ENCODE measurements at regions not wholly inside any gene's neighbourhood (a gene's known extent, or its start where the extent isn't known, plus 50 kb on each side); places are given as distances from the start of the nearest gene placed in this dataset.
"Not testable (repeated sequence)": the region's sequence is repeated elsewhere in the genome, so short reads cannot be mapped to it uniquely, and the experiment has no call there.

DNA sequence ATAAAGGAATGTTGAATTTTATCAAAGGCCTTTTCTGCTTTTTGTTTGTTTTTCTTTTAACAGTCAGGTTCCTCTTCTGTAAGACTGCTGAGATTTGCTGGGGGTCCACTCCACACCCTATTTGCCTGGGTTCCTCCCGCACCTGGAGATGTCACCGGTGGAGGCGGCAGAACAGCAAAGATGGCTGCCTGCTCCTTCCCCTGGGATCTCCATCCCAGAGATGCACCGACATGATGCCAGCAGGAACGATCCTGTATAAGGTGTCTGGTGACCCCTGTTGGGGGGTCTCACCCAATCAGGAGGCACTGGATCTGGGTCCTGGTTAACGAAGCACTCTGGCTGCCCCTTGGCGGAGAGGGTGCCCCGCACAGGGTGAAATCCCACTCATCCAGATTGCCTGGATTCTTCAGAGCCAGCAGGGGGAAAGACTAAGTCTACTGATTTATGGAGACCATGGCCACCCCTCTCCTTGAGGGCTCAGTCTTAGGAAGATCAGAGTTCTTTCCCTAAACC is 244.0 kb upstream of the MDGA2 start:
- no peaks in the 10 kb centered on the region for H3K36me3 Mint-ChIP-seq
- peak overlapping the region; percentile 60 for H2AFZ ChIP-seq (replicated peaks)
- TF ChIP-seq EZH2 (IDR thresholded peaks at IDR 0.05) (no peak), EZH2phosphoT487 (IDR thresholded peaks at IDR 0.05) (no peak)
- TF ChIP-seq, protein P1, sequence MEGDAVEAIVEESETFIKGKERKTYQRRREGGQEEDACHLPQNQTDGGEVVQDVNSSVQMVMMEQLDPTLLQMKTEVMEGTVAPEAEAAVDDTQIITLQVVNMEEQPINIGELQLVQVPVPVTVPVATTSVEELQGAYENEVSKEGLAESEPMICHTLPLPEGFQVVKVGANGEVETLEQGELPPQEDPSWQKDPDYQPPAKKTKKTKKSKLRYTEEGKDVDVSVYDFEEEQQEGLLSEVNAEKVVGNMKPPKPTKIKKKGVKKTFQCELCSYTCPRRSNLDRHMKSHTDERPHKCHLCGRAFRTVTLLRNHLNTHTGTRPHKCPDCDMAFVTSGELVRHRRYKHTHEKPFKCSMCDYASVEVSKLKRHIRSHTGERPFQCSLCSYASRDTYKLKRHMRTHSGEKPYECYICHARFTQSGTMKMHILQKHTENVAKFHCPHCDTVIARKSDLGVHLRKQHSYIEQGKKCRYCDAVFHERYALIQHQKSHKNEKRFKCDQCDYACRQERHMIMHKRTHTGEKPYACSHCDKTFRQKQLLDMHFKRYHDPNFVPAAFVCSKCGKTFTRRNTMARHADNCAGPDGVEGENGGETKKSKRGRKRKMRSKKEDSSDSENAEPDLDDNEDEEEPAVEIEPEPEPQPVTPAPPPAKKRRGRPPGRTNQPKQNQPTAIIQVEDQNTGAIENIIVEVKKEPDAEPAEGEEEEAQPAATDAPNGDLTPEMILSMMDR (IDR thresholded peaks at IDR 0.05): no peak

DNA sequence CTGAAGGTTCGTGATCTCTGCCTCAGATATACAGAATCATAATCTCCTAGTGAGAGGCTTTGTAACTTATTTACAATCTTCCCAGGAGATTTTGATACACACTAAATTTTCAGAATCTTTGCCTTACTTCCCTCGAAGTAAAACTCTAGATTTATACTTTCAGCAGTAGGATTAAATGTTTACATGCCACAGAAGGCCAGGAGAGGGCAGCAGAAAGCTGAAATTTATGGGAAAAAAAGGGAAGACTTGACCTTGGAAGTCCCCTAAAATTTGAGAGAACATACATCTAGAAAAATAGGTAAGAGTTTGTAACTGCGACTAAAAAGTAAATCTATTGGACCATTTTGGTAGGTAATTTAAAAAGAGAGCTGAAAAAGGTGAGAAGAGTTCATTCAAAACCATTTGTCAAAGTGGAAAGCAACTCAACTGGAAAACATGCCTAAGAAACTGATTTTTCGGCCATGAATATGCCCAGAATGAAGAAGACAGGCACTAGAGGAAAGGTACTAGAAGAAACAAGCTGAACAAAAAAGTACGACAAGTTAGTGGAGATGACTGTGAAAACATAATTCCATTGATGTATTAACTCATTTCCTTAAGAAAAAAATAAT is 242.0 kb upstream of the MDGA2 start:
- Histone ChIP-seq H4K20me1 (ENCODE audit: low read depth) (no peaks in the 10 kb centered on the region), H3K27me3 (no peaks in the 10 kb centered on the region), H3K9me3 (ENCODE audit: low read depth) (no peaks in the 10 kb centered on the region), H3K4me3 (no peak overlapping the region), H3K4me2 (no peak overlapping the region), H3F3A (ENCODE audit: low read depth) (no peaks in the 10 kb centered on the region), H3K36me3 (no peaks in the 10 kb centered on the region), H3K79me2 (ENCODE audit: low read depth) (no peaks in the 10 kb centered on the region), H2AFZ (replicated peaks) (no peak overlapping the region), H3K27ac (no peak overlapping the region), H3K9ac (no peak overlapping the region), H3K4me1 (no peaks in the 10 kb centered on the region)
- peak; percentile 34 for DNase-seq (ENCODE audit: low spot score)
- Mint-ChIP-seq H3K27ac (no peak overlapping the region), H3K4me3 (no peak overlapping the region), H3K27me3 (ENCODE audit: insufficient read depth, low read depth) (no peaks in the 10 kb centered on the region), H3K4me1 (no peaks in the 10 kb centered on the region), H3K36me3 (no peaks in the 10 kb centered on the region), H3K9me3 (no peaks in the 10 kb centered on the region)
- no peak for TF ChIP-seq EZH2phosphoT487 (IDR thresholded peaks at IDR 0.05)
- no peak for TF ChIP-seq EZH2 (IDR thresholded peaks at IDR 0.05)
- TF ChIP-seq, protein P1 (IDR thresholded peaks at IDR 0.05): peak; percentile 87

More for the DNA sequence above, 244.0 kb upstream of the MDGA2 start:
- Histone ChIP-seq H3K9ac (no peak overlapping the region), H3K36me3 (no peaks in the 10 kb centered on the region), H3K4me2 (no peak overlapping the region), H3K9me3 (ENCODE audit: low read depth) (no peaks in the 10 kb centered on the region), H3K27me3 (no peaks in the 10 kb centered on the region), H3F3A (ENCODE audit: low read depth) (no peaks in the 10 kb centered on the region), H3K4me1 (no peaks in the 10 kb centered on the region), H3K79me2 (ENCODE audit: low read depth) (no peaks in the 10 kb centered on the region), H3K27ac (no peak overlapping the region), H3K4me3 (no peak overlapping the region), H4K20me1 (ENCODE audit: low read depth) (no peaks in the 10 kb centered on the region)
- no peaks in the 10 kb centered on the region for H3K27me3 Mint-ChIP-seq (ENCODE audit: insufficient read depth, low read depth)
- DNase-seq (ENCODE audit: low spot score): no peak
- H3K27ac Mint-ChIP-seq: no peak overlapping the region
- no peaks in the 10 kb centered on the region for H3K4me1 Mint-ChIP-seq
- H3K4me3 Mint-ChIP-seq: no peak overlapping the region
- H3K9me3 Mint-ChIP-seq: peaks cover 5% of the 10 kb centered on the region

DNA sequence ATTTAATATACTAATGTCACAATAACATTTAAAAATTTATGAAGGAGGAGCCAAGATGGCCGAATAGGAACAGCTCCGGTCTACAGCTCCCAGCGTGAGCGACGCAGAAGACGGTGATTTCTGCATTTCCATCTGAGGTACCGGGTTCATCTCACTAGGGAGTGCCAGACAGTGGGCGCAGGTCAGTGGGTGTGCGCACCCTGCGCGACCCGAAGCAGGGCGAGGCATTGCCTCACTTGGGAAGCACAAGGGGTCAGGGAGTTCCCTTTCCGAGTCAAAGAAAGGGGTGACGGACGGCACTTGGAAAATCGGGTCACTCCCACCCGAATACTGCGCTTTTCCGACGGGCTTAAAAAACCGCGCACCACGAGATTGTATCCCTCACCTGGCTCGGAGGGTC is 225.7 kb upstream of the MDGA2 start:
- H3K27ac Mint-ChIP-seq; DNase-seq (ENCODE audit: low spot score); H3K27ac ChIP-seq; H3K27me3 ChIP-seq; H3K9me3 ChIP-seq (ENCODE audit: low read depth); H3K36me3 Mint-ChIP-seq; H3F3A ChIP-seq (ENCODE audit: low read depth); H3K36me3 ChIP-seq; H3K4me1 ChIP-seq; H3K9ac ChIP-seq; H2AFZ ChIP-seq (replicated peaks); H3K9me3 Mint-ChIP-seq; H4K20me1 ChIP-seq (ENCODE audit: low read depth); H3K4me1 Mint-ChIP-seq; H3K27me3 Mint-ChIP-seq (ENCODE audit: insufficient read depth, low read depth); H3K4me2 ChIP-seq; H3K79me2 ChIP-seq (ENCODE audit: low read depth): not testable (repeated sequence)
- H3K4me3 ChIP-seq: peak overlapping the region; percentile 16
- H3K4me3 Mint-ChIP-seq: peak overlapping the region; percentile 55

DNA sequence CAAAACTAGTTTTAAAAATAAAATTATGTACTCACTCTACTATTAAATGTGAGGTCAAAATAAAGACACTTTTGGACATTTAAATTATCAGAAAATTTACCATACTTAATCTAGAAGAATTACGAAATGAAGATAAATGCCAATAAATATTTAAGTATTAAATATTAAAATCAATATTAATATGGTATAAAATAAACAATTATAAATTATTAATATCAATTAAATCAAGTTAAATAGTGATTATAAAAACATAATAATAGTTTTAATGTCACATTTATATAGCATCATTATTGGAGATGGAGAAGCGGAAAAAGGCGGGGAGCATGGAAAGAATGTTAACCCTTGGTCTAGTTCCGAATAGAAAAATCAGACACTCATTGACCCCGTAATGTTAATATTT is 224.3 kb upstream of the MDGA2 start:
- no peak overlapping the region for H2AFZ ChIP-seq (replicated peaks)
- peaks cover 4% of the 10 kb centered on the region for H3K27me3 Mint-ChIP-seq (ENCODE audit: insufficient read depth, low read depth)
- no peak overlapping the region for H3K4me2 ChIP-seq
- H3K4me1 Mint-ChIP-seq: no peaks in the 10 kb centered on the region
- no peak overlapping the region for H3K27ac ChIP-seq
- H3K27me3 ChIP-seq: no peaks in the 10 kb centered on the region
- H3K9me3 ChIP-seq (ENCODE audit: low read depth): no peaks in the 10 kb centered on the region
- H3K4me3 Mint-ChIP-seq: no peak overlapping the region
- H3F3A ChIP-seq (ENCODE audit: low read depth): no peaks in the 10 kb centered on the region
- H3K9me3 Mint-ChIP-seq: no peaks in the 10 kb centered on the region
- no peaks in the 10 kb centered on the region for H3K36me3 Mint-ChIP-seq
- H3K4me1 ChIP-seq: no peaks in the 10 kb centered on the region
- H3K79me2 ChIP-seq (ENCODE audit: low read depth): no peaks in the 10 kb centered on the region
- H3K4me3 ChIP-seq: no peak overlapping the region
- H3K27ac Mint-ChIP-seq: no peak overlapping the region
- H4K20me1 ChIP-seq (ENCODE audit: low read depth): no peaks in the 10 kb centered on the region
- DNase-seq (ENCODE audit: low spot score): no peak
- no peak for TF ChIP-seq EZH2 (IDR thresholded peaks at IDR 0.05)
- TF ChIP-seq, protein P1 (IDR thresholded peaks at IDR 0.05): no peak
- no peak for TF ChIP-seq EZH2phosphoT487 (IDR thresholded peaks at IDR 0.05)
- H3K36me3 ChIP-seq: no peaks in the 10 kb centered on the region
- H3K9ac ChIP-seq: no peak overlapping the region

All from neural progenitor cell (in vitro differentiated cells).